ENCODE measurements at regions not wholly inside any gene's neighbourhood (a gene's known extent, or its start where the extent isn't known, plus 50 kb on each side); places are given as distances from the start of the nearest gene placed in this dataset.
A peak's percentile ranks its signal among the peaks of the same experiment; 100 is the strongest.
"Not testable (repeated sequence)": the region's sequence is repeated elsewhere in the genome, so short reads cannot be mapped to it uniquely, and the experiment has no call there.

DNA sequence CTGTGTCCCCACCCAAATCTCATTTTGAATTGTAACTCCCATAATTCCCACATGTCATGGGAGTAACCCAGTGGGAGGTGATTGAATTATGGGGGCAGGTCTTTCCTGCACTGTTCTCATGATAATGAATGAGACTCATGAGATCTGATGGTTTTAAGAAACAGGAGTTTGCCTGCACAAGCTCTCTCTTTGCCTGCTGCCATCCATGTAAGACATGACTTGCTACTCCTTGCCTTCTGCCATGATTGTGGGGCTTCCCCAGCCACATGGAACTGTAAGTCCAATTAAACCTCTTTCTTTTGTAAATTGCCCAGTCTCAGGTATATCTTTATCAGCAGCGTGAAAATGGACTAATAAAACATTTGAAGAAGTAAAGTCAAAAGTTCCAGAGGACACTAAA lies 126.8 kb upstream of the IGSF10 start:
- FAIRE-seq; H3K27me3 ChIP-seq (ENCODE audit: control insufficient read depth in 2 of 2, insufficient read depth in 2 of 2, low read length in 2 of 2); intact Hi-C loops (cut with micrococcal nuclease); H2AFZ ChIP-seq (ENCODE audit: low read depth, low read length); H3K27ac ChIP-seq (ENCODE audit: extremely low read depth, low read depth, low read length); H3K4me1 ChIP-seq (replicated peaks in 1 of 2; ENCODE audit: control insufficient read depth in 2 of 2, insufficient read depth in 2 of 2, low read length in 2 of 2); H3K9ac ChIP-seq (ENCODE audit: insufficient read depth in 1 of 2, low read depth in 2 of 2, low read length in 2 of 2); H3K79me2 ChIP-seq (ENCODE audit: control insufficient read depth, insufficient read depth, low read length); H4K20me1 ChIP-seq (replicated peaks; ENCODE audit: control insufficient read depth, insufficient read depth, low read length); POLR2A ChIA-PET; H3K9me1 ChIP-seq (ENCODE audit: control insufficient read depth, insufficient read depth, low read length); in situ Hi-C loops (cut with MboI); H3K4me2 ChIP-seq (ENCODE audit: insufficient read depth, low read length); ATAC-seq; H3K36me3 ChIP-seq (ENCODE audit: control insufficient read depth, insufficient read depth, low read length); DNase-seq (ENCODE audit: extremely low read depth in 1 of 4, low spot score in 3 of 4); BruUV-seq (replicated peaks); H3K9me3 ChIP-seq (replicated peaks; ENCODE audit: control insufficient read depth, insufficient read depth, low read depth, low read length); H3K4me3 ChIP-seq; CTCF ChIA-PET (ENCODE audit: low intra/inter-chr PET ratio): not testable (repeated sequence)
- WGBS (ENCODE audit: insufficient coverage, low coverage, missing lambda C conversion rate), result 27% methylated on average over 1 of the region's 1 CpG
- TF ChIP-seq ZNF431 (CRISPR knock-in tag; IDR thresholded peaks at IDR 0.05), result peak; percentile 96

DNA sequence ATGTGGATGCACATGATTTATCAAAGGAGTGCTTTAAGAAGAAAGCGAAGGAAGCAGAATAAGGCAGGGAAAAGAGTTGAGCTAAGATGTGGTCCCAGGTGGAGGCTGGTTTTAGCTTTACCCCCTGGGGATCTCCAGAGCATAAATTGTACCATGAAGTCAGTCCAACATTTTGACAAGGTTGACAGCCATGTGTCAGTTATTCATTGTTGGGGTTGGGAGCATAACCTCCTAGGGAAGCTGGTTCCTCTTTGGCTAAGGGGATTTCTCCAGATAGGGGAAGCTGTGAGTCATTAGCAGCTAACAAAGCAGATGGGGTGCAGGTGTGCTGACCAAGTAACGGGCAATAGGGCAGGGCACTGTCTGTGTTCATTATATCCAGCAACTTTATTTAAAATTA lies 123.7 kb upstream of the IGSF10 start:
- no peak for FAIRE-seq
- Histone ChIP-seq H4K20me1 (replicated peaks; ENCODE audit: control insufficient read depth, insufficient read depth, low read length) (no peaks in the 10 kb centered on the region), H3K79me2 (ENCODE audit: control insufficient read depth, insufficient read depth, low read length) (no peaks in the 10 kb centered on the region), H3K9me3 (replicated peaks; ENCODE audit: control insufficient read depth, insufficient read depth, low read depth, low read length) (no peaks in the 10 kb centered on the region), H3K9ac (ENCODE audit: insufficient read depth in 1 of 2, low read depth in 2 of 2, low read length in 2 of 2) (no peak overlapping the region), H3K36me3 (ENCODE audit: control insufficient read depth, insufficient read depth, low read length) (no peaks in the 10 kb centered on the region), H3K4me1 (replicated peaks in 1 of 2; ENCODE audit: control insufficient read depth in 2 of 2, insufficient read depth in 2 of 2, low read length in 2 of 2) (no peaks in the 10 kb centered on the region; a peak in 1 of 5 replicates), H3K9me1 (ENCODE audit: control insufficient read depth, insufficient read depth, low read length) (no peaks in the 10 kb centered on the region), H2AFZ (ENCODE audit: low read depth, low read length) (peak overlapping the region; percentile 2; the same call in 1 of the 2 replicates), H3K4me3 (no peak overlapping the region), H3K27ac (ENCODE audit: extremely low read depth, low read depth, low read length) (no peak overlapping the region), H3K27me3 (ENCODE audit: control insufficient read depth in 2 of 2, insufficient read depth in 2 of 2, low read length in 2 of 2) (no peaks in the 10 kb centered on the region), H3K4me2 (ENCODE audit: insufficient read depth, low read length) (no peak overlapping the region)
- ChIA-PET CTCF (ENCODE audit: low intra/inter-chr PET ratio) (no interaction called here), POLR2A (interaction anchor here (0.9 to 1.3 kb wide), 2 partner anchors 13 to 22 kb away, joined by 3 to 4 read pairs; no protein-coding TSS in a partner anchor)
- WGBS (ENCODE audit: insufficient coverage, low coverage, missing lambda C conversion rate), result 25% methylated on average over 2 of the region's 2 CpGs
- intact Hi-C loops (cut with micrococcal nuclease) (no loop called here), in situ Hi-C loops (cut with MboI) (no loop called here)
- peak in 1 of 4 experiments; percentile 28 for DNase-seq (ENCODE audit: extremely low read depth in 1 of 4, low spot score in 3 of 4)
- no peak; the same call in 2 of the 3 replicates for ATAC-seq
- BruUV-seq (replicated peaks), result no TSS peak
- TF ChIP-seq CBFA2T3 (IDR thresholded peaks at IDR 0.05) (peak; percentile 34; the same call in 1 of the 2 replicates), POLR2B (IDR thresholded peaks at IDR 0.05; ENCODE audit: low read depth, partially characterized antibody) (no peak), ZNF274 (IDR thresholded peaks at IDR 0.05; ENCODE audit: borderline replicate concordance, low read depth, low read length) (no peak)
- TF ChIP-seq, protein P1, sequence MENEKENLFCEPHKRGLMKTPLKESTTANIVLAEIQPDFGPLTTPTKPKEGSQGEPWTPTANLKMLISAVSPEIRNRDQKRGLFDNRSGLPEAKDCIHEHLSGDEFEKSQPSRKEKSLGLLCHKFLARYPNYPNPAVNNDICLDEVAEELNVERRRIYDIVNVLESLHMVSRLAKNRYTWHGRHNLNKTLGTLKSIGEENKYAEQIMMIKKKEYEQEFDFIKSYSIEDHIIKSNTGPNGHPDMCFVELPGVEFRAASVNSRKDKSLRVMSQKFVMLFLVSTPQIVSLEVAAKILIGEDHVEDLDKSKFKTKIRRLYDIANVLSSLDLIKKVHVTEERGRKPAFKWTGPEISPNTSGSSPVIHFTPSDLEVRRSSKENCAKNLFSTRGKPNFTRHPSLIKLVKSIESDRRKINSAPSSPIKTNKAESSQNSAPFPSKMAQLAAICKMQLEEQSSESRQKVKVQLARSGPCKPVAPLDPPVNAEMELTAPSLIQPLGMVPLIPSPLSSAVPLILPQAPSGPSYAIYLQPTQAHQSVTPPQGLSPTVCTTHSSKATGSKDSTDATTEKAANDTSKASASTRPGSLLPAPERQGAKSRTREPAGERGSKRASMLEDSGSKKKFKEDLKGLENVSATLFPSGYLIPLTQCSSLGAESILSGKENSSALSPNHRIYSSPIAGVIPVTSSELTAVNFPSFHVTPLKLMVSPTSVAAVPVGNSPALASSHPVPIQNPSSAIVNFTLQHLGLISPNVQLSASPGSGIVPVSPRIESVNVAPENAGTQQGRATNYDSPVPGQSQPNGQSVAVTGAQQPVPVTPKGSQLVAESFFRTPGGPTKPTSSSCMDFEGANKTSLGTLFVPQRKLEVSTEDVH (IDR thresholded peaks at IDR 0.05; ENCODE audit: low read depth, partially characterized antibody), result no peak
- TF ChIP-seq, protein P2, sequence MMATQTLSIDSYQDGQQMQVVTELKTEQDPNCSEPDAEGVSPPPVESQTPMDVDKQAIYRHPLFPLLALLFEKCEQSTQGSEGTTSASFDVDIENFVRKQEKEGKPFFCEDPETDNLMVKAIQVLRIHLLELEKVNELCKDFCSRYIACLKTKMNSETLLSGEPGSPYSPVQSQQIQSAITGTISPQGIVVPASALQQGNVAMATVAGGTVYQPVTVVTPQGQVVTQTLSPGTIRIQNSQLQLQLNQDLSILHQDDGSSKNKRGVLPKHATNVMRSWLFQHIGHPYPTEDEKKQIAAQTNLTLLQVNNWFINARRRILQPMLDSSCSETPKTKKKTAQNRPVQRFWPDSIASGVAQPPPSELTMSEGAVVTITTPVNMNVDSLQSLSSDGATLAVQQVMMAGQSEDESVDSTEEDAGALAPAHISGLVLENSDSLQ (IDR thresholded peaks at IDR 0.05), result peak; percentile 29; the same call in 1 of the 2 replicates
- TF ChIP-seq, protein P3, sequence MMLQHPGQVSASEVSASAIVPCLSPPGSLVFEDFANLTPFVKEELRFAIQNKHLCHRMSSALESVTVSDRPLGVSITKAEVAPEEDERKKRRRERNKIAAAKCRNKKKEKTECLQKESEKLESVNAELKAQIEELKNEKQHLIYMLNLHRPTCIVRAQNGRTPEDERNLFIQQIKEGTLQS (IDR thresholded peaks at IDR 0.05), result 0 out of 2 replicates have a peak, but pooled peaks have one; percentile 10
- TF ChIP-seq, protein P3 (CRISPR knock-in tag; conservative IDR thresholded peaks at IDR 0.05), result no peak
- TF ChIP-seq, protein P4, sequence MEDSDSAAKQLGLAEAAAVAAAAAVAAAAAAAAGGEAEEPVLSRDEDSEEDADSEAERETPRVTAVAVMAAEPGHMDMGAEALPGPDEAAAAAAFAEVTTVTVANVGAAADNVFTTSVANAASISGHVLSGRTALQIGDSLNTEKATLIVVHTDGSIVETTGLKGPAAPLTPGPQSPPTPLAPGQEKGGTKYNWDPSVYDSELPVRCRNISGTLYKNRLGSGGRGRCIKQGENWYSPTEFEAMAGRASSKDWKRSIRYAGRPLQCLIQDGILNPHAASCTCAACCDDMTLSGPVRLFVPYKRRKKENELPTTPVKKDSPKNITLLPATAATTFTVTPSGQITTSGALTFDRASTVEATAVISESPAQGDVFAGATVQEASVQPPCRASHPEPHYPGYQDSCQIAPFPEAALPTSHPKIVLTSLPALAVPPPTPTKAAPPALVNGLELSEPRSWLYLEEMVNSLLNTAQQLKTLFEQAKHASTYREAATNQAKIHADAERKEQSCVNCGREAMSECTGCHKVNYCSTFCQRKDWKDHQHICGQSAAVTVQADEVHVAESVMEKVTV (CRISPR knock-in tag; IDR thresholded peaks at IDR 0.05), result no peak
